T-helper 2 cell treated with Interferon-gamma antibody and Interleukin-4, amounts not matched to agents 5 μg/mL and 100 μg/mL, for 36 hours (primary cell): ENCODE measurements at regions not wholly inside any gene's neighbourhood (a gene's known extent, or its start where the extent isn't known, plus 50 kb on each side); places are given as distances from the start of the nearest gene placed in this dataset.

Source experiments
- DNase-seq: peaks from one replicate; pipeline ENCODE4 v3.0.0; 2021; ENCODE audit warnings: low spot score
- H3K27ac Mint-ChIP-seq: one replicate; pipeline ENCODE4 v1.8.0; 2021; ENCODE audit warnings: mild to moderate bottlenecking, mixed read lengths
- H3K27me3 Mint-ChIP-seq: one replicate; pipeline ENCODE4 v1.8.0; 2021; ENCODE audit warnings: low read depth, mixed read lengths
- H3K36me3 Mint-ChIP-seq: one replicate; pipeline ENCODE4 v1.8.0; 2021; ENCODE audit warnings: low read depth, mixed read lengths
- H3K4me1 Mint-ChIP-seq: one replicate; pipeline ENCODE4 v1.8.0; 2021; ENCODE audit warnings: low read depth, mixed read lengths
- H3K4me3 Mint-ChIP-seq: one replicate; pipeline ENCODE4 v1.8.0; 2022; ENCODE audit warnings: mild to moderate bottlenecking, moderate library complexity, mixed read lengths
- H3K9me3 Mint-ChIP-seq: one replicate; pipeline ENCODE4 v1.8.0; 2021; ENCODE audit warnings: mixed read lengths

- Mint-ChIP-seq H3K4me1 (no peaks in the 10 kb centered on the region), H3K36me3 (no peaks in the 10 kb centered on the region)
- DNase-seq = no peak
Observed at GRCh38 chr15:47439146-47440111, 277.9 kb upstream of the SEMA6D start.

GRCh38 chr15:47442371-47442770 is 274.9 kb upstream of the SEMA6D start:
- no peak overlapping the region for H3K4me3 Mint-ChIP-seq
- no peak overlapping the region for H3K27ac Mint-ChIP-seq
- no peaks in the 10 kb centered on the region for H3K36me3 Mint-ChIP-seq

More at GRCh38 chr15:47439146-47440111, 277.9 kb upstream of the SEMA6D start:
- Mint-ChIP-seq H3K9me3 (no peaks in the 10 kb centered on the region), H3K27ac (no peak overlapping the region), H3K27me3 (no peaks in the 10 kb centered on the region), H3K4me3 (no peak overlapping the region)

GRCh38 chr15:47443839-47444238 is 273.5 kb upstream of the SEMA6D start:
- Mint-ChIP-seq H3K36me3 (no peaks in the 10 kb centered on the region), H3K4me1 (no peaks in the 10 kb centered on the region), H3K27me3 (no peaks in the 10 kb centered on the region), H3K27ac (no peak overlapping the region), H3K4me3 (no peak overlapping the region), H3K9me3 (no peaks in the 10 kb centered on the region)
- no peak for DNase-seq

More at GRCh38 chr15:47442371-47442770, 274.9 kb upstream of the SEMA6D start:
- Mint-ChIP-seq H3K27me3 (no peaks in the 10 kb centered on the region), H3K9me3 (no peaks in the 10 kb centered on the region), H3K4me1 (no peaks in the 10 kb centered on the region)
- DNase-seq = no peak

- Mint-ChIP-seq H3K4me3 (no peak overlapping the region), H3K27me3 (no peaks in the 10 kb centered on the region), H3K27ac (no peak overlapping the region), H3K4me1 (no peaks in the 10 kb centered on the region), H3K9me3 (no peaks in the 10 kb centered on the region), H3K36me3 (no peaks in the 10 kb centered on the region)
- DNase-seq = no peak
Observed at GRCh38 chr15:47445723-47446392, 271.4 kb upstream of the SEMA6D start.

GRCh38 chr15:47460795-47461573 is 256.3 kb upstream of the SEMA6D start:
- no peak overlapping the region for H3K4me3 Mint-ChIP-seq
- DNase-seq = no peak

GRCh38 chr15:47461652-47462141 is 255.6 kb upstream of the SEMA6D start:
- Mint-ChIP-seq H3K27ac (no peak overlapping the region), H3K36me3 (no peaks in the 10 kb centered on the region), H3K9me3 (no peaks in the 10 kb centered on the region), H3K4me1 (no peaks in the 10 kb centered on the region), H3K27me3 (no peaks in the 10 kb centered on the region), H3K4me3 (no peak overlapping the region)
- no peak for DNase-seq

More at GRCh38 chr15:47460795-47461573, 256.3 kb upstream of the SEMA6D start:
- Mint-ChIP-seq H3K36me3 (no peaks in the 10 kb centered on the region), H3K27ac (no peak overlapping the region), H3K9me3 (no peaks in the 10 kb centered on the region), H3K4me1 (no peaks in the 10 kb centered on the region), H3K27me3 (no peaks in the 10 kb centered on the region)

GRCh38 chr15:47466357-47466756 is 250.9 kb upstream of the SEMA6D start:
- no peak overlapping the region for H3K4me3 Mint-ChIP-seq
- H3K36me3 Mint-ChIP-seq = no peaks in the 10 kb centered on the region
- no peak overlapping the region for H3K27ac Mint-ChIP-seq
- no peak for DNase-seq
- H3K9me3 Mint-ChIP-seq = no peaks in the 10 kb centered on the region
- H3K27me3 Mint-ChIP-seq = no peaks in the 10 kb centered on the region
- no peaks in the 10 kb centered on the region for H3K4me1 Mint-ChIP-seq

- Mint-ChIP-seq H3K9me3 (no peaks in the 10 kb centered on the region), H3K36me3 (no peaks in the 10 kb centered on the region), H3K27ac (no peak overlapping the region), H3K27me3 (no peaks in the 10 kb centered on the region), H3K4me1 (no peaks in the 10 kb centered on the region), H3K4me3 (no peak overlapping the region)
- no peak for DNase-seq
Observed at GRCh38 chr15:47470983-47471382, 246.3 kb upstream of the SEMA6D start.

- Mint-ChIP-seq H3K4me3 (no peak overlapping the region), H3K4me1 (no peaks in the 10 kb centered on the region), H3K27me3 (no peaks in the 10 kb centered on the region), H3K36me3 (no peaks in the 10 kb centered on the region), H3K27ac (no peak overlapping the region), H3K9me3 (no peaks in the 10 kb centered on the region)
- no peak for DNase-seq
Observed at GRCh38 chr15:47473106-47473725, 244.1 kb upstream of the SEMA6D start.

- no peaks in the 10 kb centered on the region for H3K27me3 Mint-ChIP-seq
- no peak overlapping the region for H3K4me3 Mint-ChIP-seq
- no peak for DNase-seq
- no peaks in the 10 kb centered on the region for H3K9me3 Mint-ChIP-seq
- H3K27ac Mint-ChIP-seq = no peak overlapping the region
- H3K36me3 Mint-ChIP-seq = no peaks in the 10 kb centered on the region
- H3K4me1 Mint-ChIP-seq = no peaks in the 10 kb centered on the region
Observed at GRCh38 chr15:47473832-47474231, 243.5 kb upstream of the SEMA6D start.

GRCh38 chr15:47475336-47475735 is 242.0 kb upstream of the SEMA6D start:
- Mint-ChIP-seq H3K27me3 (no peaks in the 10 kb centered on the region), H3K9me3 (no peaks in the 10 kb centered on the region), H3K4me3 (no peak overlapping the region), H3K36me3 (no peaks in the 10 kb centered on the region), H3K4me1 (no peaks in the 10 kb centered on the region), H3K27ac (no peak overlapping the region)
- DNase-seq = no peak

- Mint-ChIP-seq H3K4me3 (no peak overlapping the region), H3K27me3 (no peaks in the 10 kb centered on the region), H3K36me3 (no peaks in the 10 kb centered on the region), H3K9me3 (no peaks in the 10 kb centered on the region), H3K27ac (no peak overlapping the region), H3K4me1 (no peaks in the 10 kb centered on the region)
- DNase-seq = no peak
Observed at GRCh38 chr15:47477341-47477740, 240.0 kb upstream of the SEMA6D start.

GRCh38 chr15:47484059-47484458 is 233.2 kb upstream of the SEMA6D start:
- no peaks in the 10 kb centered on the region for H3K9me3 Mint-ChIP-seq
- H3K27ac Mint-ChIP-seq = no peak overlapping the region
- H3K36me3 Mint-ChIP-seq = no peaks in the 10 kb centered on the region
- DNase-seq = no peak
- H3K4me3 Mint-ChIP-seq = no peak overlapping the region
- H3K4me1 Mint-ChIP-seq = no peaks in the 10 kb centered on the region
- H3K27me3 Mint-ChIP-seq = no peaks in the 10 kb centered on the region
